IMR-90 (cell line): ENCODE measurements at regions not wholly inside any gene's neighbourhood (a gene's known extent, or its start where the extent isn't known, plus 50 kb on each side); places are given as distances from the start of the nearest gene placed in this dataset.

Experiments used
- ATAC-seq: fragments of 200-7000 bp; cut with Tn5 transposase; 2 replicates; pipeline ENCODE4 v1.9.1; 2020; ENCODE audit warnings: low read depth, mild to moderate bottlenecking, moderate library complexity
- BruUV-seq: library from RNA; stranded (reverse); fragments of 400-500 nt; replicated peaks from 2 replicates; lab custom pipeline; 2021; lab: Mats Ljungman, UMichigan
- CTCF ChIA-PET: fragments of 300-600 bp; formaldehyde crosslinking; extraction: SDS; loops from one replicate; lab custom pipeline; 2021; ENCODE audit warnings: antibody characterized with exemption; lab: Yijun Ruan, JAX
- POLR2A ChIA-PET: fragments of 300-600 bp; sonication (Branson Sonifier 250); formaldehyde crosslinking; loops from one replicate; lab custom pipeline; 2022; ENCODE audit warnings: antibody characterized with exemption; ENCODE audit not compliant: unreplicated experiment; lab: Charles Lee
- DNase-seq: peaks from one replicate; pipeline ENCODE4 v3.0.0; 2013
- H2AFZ ChIP-seq: replicated peaks from 2 replicates; pipeline ENCODE3; 2013; ENCODE audit warnings: low read length, mild to moderate bottlenecking; ENCODE audit not compliant: poor library complexity
- H2AK5ac ChIP-seq: 2 replicates; pipeline ENCODE4 v1.6.1; 2013; ENCODE audit warnings: low read depth, low read length, inconsistent platforms
- H2AK9ac ChIP-seq: replicated peaks from 2 replicates; pipeline ENCODE3; 2013; ENCODE audit warnings: mild to moderate bottlenecking, low read depth, low read length, moderate library complexity; ENCODE audit not compliant: poor library complexity
- H2BK120ac ChIP-seq: 2 replicates; pipeline ENCODE4 v1.6.1; 2013; ENCODE audit warnings: low read depth, low read length, inconsistent platforms
- H2BK15ac ChIP-seq: 3 replicates; pipeline ENCODE4 v1.6.1; 2013; ENCODE audit warnings: low read depth, low read length, inconsistent platforms
- H2BK20ac ChIP-seq: 2 replicates; pipeline ENCODE4 v1.6.1; 2013; ENCODE audit warnings: low read depth, mild to moderate bottlenecking, inconsistent platforms, low read length, moderate library complexity
- H2BK5ac ChIP-seq: 2 replicates; pipeline ENCODE4 v1.6.1; 2013; ENCODE audit warnings: mild to moderate bottlenecking, low read depth, low read length, inconsistent platforms; ENCODE audit not compliant: poor library complexity, severe bottlenecking
- H3K14ac ChIP-seq: replicated peaks from 2 replicates; pipeline ENCODE4 v1.6.1; 2013; ENCODE audit warnings: low read depth, low read length, inconsistent platforms
- H3K18ac ChIP-seq: 2 replicates; pipeline ENCODE4 v1.6.1; 2013; ENCODE audit warnings: low read depth, low read length, control low read depth
- H3K23ac ChIP-seq: 2 replicates; pipeline ENCODE4 v1.6.1; 2013; ENCODE audit warnings: low read depth, low read length, inconsistent platforms
- H3K27ac ChIP-seq: 2 replicates; pipeline ENCODE4 v1.5.1; 2013; ENCODE audit warnings: mild to moderate bottlenecking, control low read depth, low read length; ENCODE audit not compliant: insufficient read depth
- H3K27me3 ChIP-seq: 2 replicates; pipeline ENCODE4 v1.6.1; 2013; ENCODE audit warnings: low read length; ENCODE audit not compliant: control insufficient read depth, insufficient read depth
- H3K36me3 ChIP-seq: 2 replicates; pipeline ENCODE4 v1.6.1; 2013; ENCODE audit warnings: low read length, mixed read lengths; ENCODE audit not compliant: control insufficient read depth, insufficient read depth
- H3K4ac ChIP-seq: 2 replicates; pipeline ENCODE4 v1.6.1; 2013; ENCODE audit warnings: low read depth, low read length, inconsistent platforms
- H3K4me1 ChIP-seq: 2 replicates; pipeline ENCODE4 v1.6.1; 2013; ENCODE audit warnings: low read length, mixed read lengths; ENCODE audit not compliant: control insufficient read depth, insufficient read depth
- H3K4me2 ChIP-seq: 2 replicates; pipeline ENCODE4 v1.6.1; 2013; ENCODE audit warnings: low read depth, mild to moderate bottlenecking, control low read depth, low read length, moderate library complexity
- H3K4me3 ChIP-seq: 2 replicates; pipeline ENCODE4 v1.5.1; 2013; ENCODE audit warnings: low read depth, mild to moderate bottlenecking, control low read depth, low read length, moderate library complexity; ENCODE audit not compliant: insufficient read depth
- H3K56ac ChIP-seq: 2 replicates; pipeline ENCODE4 v1.6.1; 2013; ENCODE audit warnings: low read length, inconsistent platforms; ENCODE audit not compliant: insufficient read depth; ENCODE audit errors: extremely low read depth
- H3K79me1 ChIP-seq, 2 experiments: 2 replicates each; pipeline ENCODE4 v1.6.1; 2013; ENCODE audit warnings: low read length in 2 of 2, inconsistent platforms in 1 of 2, low read depth in 1 of 2
- H3K9ac ChIP-seq: 2 replicates; pipeline ENCODE4 v1.6.1; 2013; ENCODE audit warnings: low read depth, low read length, control low read depth
- H3K9me1 ChIP-seq: 2 replicates; pipeline ENCODE4 v1.6.1; 2013; ENCODE audit warnings: low read length, inconsistent platforms; ENCODE audit not compliant: insufficient read depth
- H3K9me3 ChIP-seq: 2 replicates; pipeline ENCODE4 v1.6.1; 2013; ENCODE audit warnings: low read length; ENCODE audit not compliant: control insufficient read depth, insufficient read depth
- H4K20me1 ChIP-seq: 2 replicates; pipeline ENCODE4 v1.6.1; 2013; ENCODE audit warnings: low read length, inconsistent platforms; ENCODE audit not compliant: insufficient read depth
- H4K5ac ChIP-seq: 2 replicates; pipeline ENCODE4 v1.6.1; 2013; ENCODE audit warnings: mild to moderate bottlenecking, low read depth, low read length, control low read depth
- H4K8ac ChIP-seq, 2 experiments: 2 replicates each; pipeline ENCODE4 v1.6.1; 2013; ENCODE audit warnings: low read depth in 2 of 2, low read length in 2 of 2, control low read depth in 1 of 2, inconsistent platforms in 1 of 2
- H4K91ac ChIP-seq: 2 replicates; pipeline ENCODE4 v1.6.1; 2013; ENCODE audit warnings: low read depth, low read length, inconsistent platforms; ENCODE audit not compliant: insufficient read depth
- BHLHE40 ChIP-seq: fragments of 150-350 bp; IDR thresholded peaks from 2 replicates; pipeline ENCODE4 v1.6.1; 2016; ENCODE audit warnings: mild to moderate bottlenecking, low read depth, low read length
- CEBPB ChIP-seq: IDR thresholded peaks from 2 replicates; pipeline ENCODE4 v1.6.1; 2012; ENCODE audit warnings: low read depth, low read length, improper control_type of control experiment
- FOS ChIP-seq: fragments of 150-350 bp; IDR thresholded peaks from 2 replicates; pipeline ENCODE4 v1.6.1; 2016; ENCODE audit warnings: low read depth, low read length
- MAFK ChIP-seq: IDR thresholded peaks from 2 replicates; pipeline ENCODE4 v1.6.1; 2012; ENCODE audit warnings: low read depth, low read length, improper control_type of control experiment
- MAZ ChIP-seq: IDR thresholded peaks from 2 replicates; pipeline ENCODE4 v1.6.1; 2012; ENCODE audit warnings: low read depth, mild to moderate bottlenecking, low read length, improper control_type of control experiment, moderate library complexity, borderline replicate concordance
- MXI1 ChIP-seq: IDR thresholded peaks from 2 replicates; pipeline ENCODE4 v1.6.1; 2012; ENCODE audit warnings: low read depth, mild to moderate bottlenecking, low read length, moderate library complexity, borderline replicate concordance
- NFE2L2 ChIP-seq: fragments of 150-350 bp; IDR thresholded peaks from 2 replicates; pipeline ENCODE4 v1.6.1; 2016; ENCODE audit warnings: low read depth, mild to moderate bottlenecking, low read length
- POLR2A ChIP-seq: IDR thresholded peaks from 2 replicates; pipeline ENCODE4 v1.6.1; 2012; ENCODE audit warnings: mild to moderate bottlenecking, low read depth, low read length
- RAD21 ChIP-seq: IDR thresholded peaks from 2 replicates; pipeline ENCODE4 v1.6.1; 2012; ENCODE audit warnings: low read length, improper control_type of control experiment
- WGBS, 2 experiments: methylation state at CpG; one replicate each; pipeline versions ENCODE4 v1.1.5 to v1.1.7; 2013; ENCODE audit warnings: missing lambda C conversion rate in 2 of 2; ENCODE audit not compliant: insufficient read length in 1 of 2; ENCODE audit errors: extremely low coverage in 2 of 2; 5-methylcytosine and 5-hydroxymethylcytosine counted together
- dilution Hi-C: fragments of 300-500 bp; cut with HindIII; formaldehyde crosslinking; loops from one replicate; pipeline ENCODE4 v1.14.3; 2018; ENCODE audit warnings: low sequenced_read_pairs; ENCODE audit not compliant: unreplicated experiment
- in situ Hi-C: fragments of 300-500 bp; cut with MboI; formaldehyde crosslinking; loops from 3 replicates; pipeline ENCODE4 v1.14.3; 2019; ENCODE audit warnings: low sequenced_read_pairs, inconsistent platforms, mixed read lengths
- intact Hi-C: fragments of 100-400 bp; cut with micrococcal nuclease; formaldehyde crosslinking; loops from 2 replicates; pipeline ENCODE4 v1.10.0; 2022
- TF ChIP-seq, protein P1 (sequence below): fragments of 150-350 bp; IDR thresholded peaks from 2 replicates; pipeline ENCODE4 v1.6.1; 2017; ENCODE audit warnings: mild to moderate bottlenecking, antibody characterized with exemption, low read length, low read depth
- TF ChIP-seq, protein P2 (sequence below): conservative IDR thresholded peaks from 2 replicates; pipeline ENCODE4 v1.5.1; 2012; ENCODE audit warnings: mild to moderate bottlenecking, low read depth, low read length, improper control_type of control experiment

DNA sequence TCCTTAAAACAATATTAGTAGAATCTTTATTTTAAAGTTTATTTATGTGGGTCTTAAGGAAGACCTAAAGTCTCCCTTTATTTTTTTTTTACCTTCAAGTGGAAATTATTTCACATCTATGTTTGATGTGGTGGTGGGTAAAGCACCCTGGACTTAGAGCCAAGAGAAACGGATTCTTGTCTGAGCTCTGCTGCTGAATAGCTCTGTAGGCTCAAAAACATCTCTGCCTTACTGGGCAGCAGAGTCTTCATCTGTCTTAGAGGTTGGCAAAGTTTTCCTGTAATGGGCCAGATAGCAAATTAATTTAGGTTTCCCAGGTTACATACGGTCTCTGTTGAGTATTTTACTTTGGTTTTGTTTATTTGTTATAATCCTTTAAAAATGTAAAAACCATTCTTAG, 136.5 kb downstream of the CEP135 start:
- Histone ChIP-seq H3K18ac (no peak overlapping the region), H4K91ac (no peak overlapping the region), H2BK5ac (no peak overlapping the region), H3K79me1 (no peaks in the 10 kb centered on the region), H3K9me1 (no peaks in the 10 kb centered on the region), H3K36me3 (no peaks in the 10 kb centered on the region), H3K27ac (no peak overlapping the region), H2BK15ac (no peak overlapping the region), H3K56ac (no peak overlapping the region), H3K9ac (no peak overlapping the region), H2AK9ac (no peak overlapping the region), H3K4me3 (no peak overlapping the region), H4K20me1 (no peaks in the 10 kb centered on the region), H2BK120ac (no peak overlapping the region), H3K27me3 (no peaks in the 10 kb centered on the region), H3K4me2 (no peak overlapping the region), H4K5ac (no peak overlapping the region), H3K9me3 (no peaks in the 10 kb centered on the region), H2AFZ (no peak overlapping the region), H3K4me1 (no peaks in the 10 kb centered on the region; the same call in 1 of the 2 replicates), H3K23ac (no peak overlapping the region), H3K4ac (no peak overlapping the region), H4K8ac (no peak overlapping the region), H2AK5ac (no peak overlapping the region), H2BK20ac (no peak overlapping the region), H3K14ac (no peak overlapping the region)
- no CpG with 5 or more reads among the region's 2 CpGs for WGBS, 2 experiments
- no TSS peak for BruUV-seq
- ChIA-PET POLR2A (no interaction called here), CTCF (no interaction called here)
- no peak for TF ChIP-seq CEBPB
- TF ChIP-seq, protein P1, sequence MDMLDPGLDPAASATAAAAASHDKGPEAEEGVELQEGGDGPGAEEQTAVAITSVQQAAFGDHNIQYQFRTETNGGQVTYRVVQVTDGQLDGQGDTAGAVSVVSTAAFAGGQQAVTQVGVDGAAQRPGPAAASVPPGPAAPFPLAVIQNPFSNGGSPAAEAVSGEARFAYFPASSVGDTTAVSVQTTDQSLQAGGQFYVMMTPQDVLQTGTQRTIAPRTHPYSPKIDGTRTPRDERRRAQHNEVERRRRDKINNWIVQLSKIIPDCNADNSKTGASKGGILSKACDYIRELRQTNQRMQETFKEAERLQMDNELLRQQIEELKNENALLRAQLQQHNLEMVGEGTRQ, result no peak
- no peak for TF ChIP-seq FOS
- no peak for TF ChIP-seq BHLHE40
- no peak for TF ChIP-seq MXI1
- TF ChIP-seq NFE2L2, result no peak
- TF ChIP-seq POLR2A, result no peak
- TF ChIP-seq, protein P2, sequence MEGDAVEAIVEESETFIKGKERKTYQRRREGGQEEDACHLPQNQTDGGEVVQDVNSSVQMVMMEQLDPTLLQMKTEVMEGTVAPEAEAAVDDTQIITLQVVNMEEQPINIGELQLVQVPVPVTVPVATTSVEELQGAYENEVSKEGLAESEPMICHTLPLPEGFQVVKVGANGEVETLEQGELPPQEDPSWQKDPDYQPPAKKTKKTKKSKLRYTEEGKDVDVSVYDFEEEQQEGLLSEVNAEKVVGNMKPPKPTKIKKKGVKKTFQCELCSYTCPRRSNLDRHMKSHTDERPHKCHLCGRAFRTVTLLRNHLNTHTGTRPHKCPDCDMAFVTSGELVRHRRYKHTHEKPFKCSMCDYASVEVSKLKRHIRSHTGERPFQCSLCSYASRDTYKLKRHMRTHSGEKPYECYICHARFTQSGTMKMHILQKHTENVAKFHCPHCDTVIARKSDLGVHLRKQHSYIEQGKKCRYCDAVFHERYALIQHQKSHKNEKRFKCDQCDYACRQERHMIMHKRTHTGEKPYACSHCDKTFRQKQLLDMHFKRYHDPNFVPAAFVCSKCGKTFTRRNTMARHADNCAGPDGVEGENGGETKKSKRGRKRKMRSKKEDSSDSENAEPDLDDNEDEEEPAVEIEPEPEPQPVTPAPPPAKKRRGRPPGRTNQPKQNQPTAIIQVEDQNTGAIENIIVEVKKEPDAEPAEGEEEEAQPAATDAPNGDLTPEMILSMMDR, result no peak
- TF ChIP-seq MAFK, result no peak
- no peak for TF ChIP-seq MAZ
- no peak for TF ChIP-seq RAD21
- ATAC-seq, result no peak
- dilution Hi-C loops (no loop called here), in situ Hi-C loops (no loop called here), intact Hi-C loops (no loop called here)
- DNase-seq, result no peak
